ENCODE measurements at regions not wholly inside any gene's neighbourhood (a gene's known extent, or its start where the extent isn't known, plus 50 kb on each side); places are given as distances from the start of the nearest gene placed in this dataset.

- no peak for TF ChIP-seq CTCF (IDR thresholded peaks at IDR 0.05; ENCODE audit: low read depth, low read length)
- TF ChIP-seq POLR2A (IDR thresholded peaks at IDR 0.05; ENCODE audit: extremely low read depth, insufficient read length): no peak
These were observed 473.6 kb downstream of the EPHA7 start for GRCh38 chr6:92945799-92946198.
